ENCODE measurements at regions not wholly inside any gene's neighbourhood (a gene's known extent, or its start where the extent isn't known, plus 50 kb on each side); places are given as distances from the start of the nearest gene placed in this dataset.
"Not testable (repeated sequence)": the region's sequence is repeated elsewhere in the genome, so short reads cannot be mapped to it uniquely, and the experiment has no call there.

DNA sequence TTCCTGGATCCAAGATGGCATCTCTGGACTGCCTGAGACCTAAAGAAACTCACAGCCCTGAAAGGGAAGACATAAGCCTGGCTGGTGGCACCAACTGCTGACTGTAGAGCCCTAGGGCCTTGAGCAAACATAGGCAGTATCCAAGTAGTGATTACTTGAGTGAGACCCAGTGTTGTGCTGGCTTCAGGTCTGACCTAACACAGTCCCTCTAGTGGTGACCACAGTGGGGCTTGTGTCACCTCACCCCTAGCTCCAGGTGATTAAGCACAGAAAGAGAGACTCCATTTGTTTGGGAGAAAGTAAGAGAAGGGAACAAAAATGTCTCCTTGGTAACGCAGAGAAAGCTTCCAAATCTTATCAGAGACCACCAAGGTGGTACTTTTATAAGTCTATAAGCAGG, 496.3 kb upstream of the HTR2C start:
- no peak for DNase-seq (ENCODE audit: low read depth)

DNA sequence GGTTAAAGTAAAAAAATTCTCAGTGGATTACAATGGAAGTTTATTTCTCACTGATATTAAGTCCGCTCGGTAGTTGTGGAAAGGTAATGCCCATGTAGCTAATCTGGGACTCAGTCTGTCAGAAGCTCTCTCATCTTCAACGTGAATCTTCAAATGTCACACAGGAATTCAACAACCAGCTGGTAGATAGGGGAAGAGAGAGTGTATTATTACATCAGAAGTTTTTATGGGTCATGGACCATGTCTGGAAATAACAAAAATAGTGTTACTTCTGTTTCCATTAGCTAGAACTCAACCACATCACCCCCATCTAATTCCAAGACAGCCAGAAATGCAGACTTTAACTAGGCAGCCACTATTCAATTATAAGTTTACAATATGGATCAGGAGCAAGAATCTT, 506.1 kb upstream of the HTR2C start:
- DNase-seq (ENCODE audit: low read depth), result no peak

DNA sequence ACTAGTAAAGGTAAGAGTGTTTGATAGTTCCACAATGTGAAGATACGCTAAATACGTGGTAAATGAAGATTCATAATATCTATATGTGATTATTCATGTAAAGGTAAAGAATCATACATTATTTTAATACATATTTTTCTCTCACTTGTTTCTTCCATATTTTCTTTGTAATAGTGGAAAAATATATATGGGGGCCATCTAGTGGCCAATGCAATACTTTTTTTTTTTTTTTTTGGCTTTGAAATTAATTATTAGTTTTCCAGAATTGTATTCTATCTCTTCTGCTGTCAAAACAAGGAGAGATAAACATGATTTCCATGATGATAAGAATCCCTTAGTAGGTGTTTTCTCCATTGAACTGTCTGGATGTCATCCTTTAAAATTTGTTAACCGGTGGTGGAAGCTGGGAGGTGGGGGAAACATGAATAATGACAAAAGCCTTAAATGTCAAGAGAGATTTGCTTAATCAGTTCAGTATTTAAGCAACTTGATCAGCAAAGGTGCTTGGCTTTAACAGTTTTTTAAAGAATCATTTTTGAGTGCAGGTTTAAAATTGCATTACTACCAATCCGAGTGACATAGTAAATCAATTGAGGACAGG, 508.7 kb upstream of the HTR2C start:
- no peak for DNase-seq (ENCODE audit: low read depth)

GRCh38 chrX:114073926-114074325, 510.0 kb upstream of the HTR2C start:
- no peak for DNase-seq (ENCODE audit: low read depth)

GRCh38 chrX:114071412-114071811, 512.5 kb upstream of the HTR2C start:
- DNase-seq (ENCODE audit: low read depth), result no peak

DNA sequence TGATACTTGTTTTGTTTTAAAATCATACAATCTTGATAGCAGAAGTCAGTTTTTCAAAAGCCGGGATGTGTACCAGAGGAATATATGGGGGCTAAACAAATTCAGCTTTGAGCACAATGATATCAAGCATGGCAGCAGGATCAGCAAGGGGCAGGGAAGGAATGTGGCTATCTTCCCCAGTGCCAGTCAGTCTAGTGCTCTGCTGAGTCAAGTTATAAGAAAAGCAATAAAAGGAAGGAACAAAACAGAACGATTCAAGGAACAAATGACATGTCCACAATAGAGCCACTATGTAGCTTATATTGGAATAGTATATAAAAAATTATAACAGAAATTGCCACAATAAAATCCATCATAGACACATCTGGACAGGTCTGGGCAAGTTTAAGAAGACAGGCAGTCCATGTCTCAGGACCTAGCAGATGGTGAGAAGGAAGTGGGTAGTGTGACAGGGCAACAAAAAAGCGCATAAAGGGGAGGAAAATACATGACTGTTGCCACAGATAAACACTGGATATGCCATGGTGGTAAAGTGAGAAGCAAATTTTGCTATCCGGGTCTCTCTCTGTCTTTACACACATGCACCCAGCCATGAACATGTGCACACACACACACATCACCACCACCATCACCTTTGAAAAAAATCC, 518.2 kb upstream of the HTR2C start:
- no peak for DNase-seq (ENCODE audit: low read depth)

DNA sequence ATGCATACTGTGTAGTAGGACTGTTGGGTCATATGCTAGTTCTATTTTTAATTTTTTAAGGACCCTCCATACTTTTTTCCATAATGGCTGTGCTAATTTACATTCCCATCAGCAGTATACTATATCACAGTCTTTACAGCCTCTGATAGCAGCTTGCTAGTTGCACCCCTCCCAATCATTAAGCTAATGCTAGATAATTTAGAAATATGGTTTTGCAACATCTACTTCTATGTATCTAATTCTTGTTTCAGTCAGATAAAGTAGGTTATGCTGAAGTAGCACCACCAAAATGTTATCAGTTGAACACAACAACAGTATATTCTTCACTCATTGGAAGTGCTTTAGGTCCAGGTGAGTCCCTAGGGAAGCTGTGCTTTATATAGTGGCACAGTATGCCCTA, 522.7 kb upstream of the HTR2C start:
- DNase-seq (ENCODE audit: low read depth), result no peak

DNA sequence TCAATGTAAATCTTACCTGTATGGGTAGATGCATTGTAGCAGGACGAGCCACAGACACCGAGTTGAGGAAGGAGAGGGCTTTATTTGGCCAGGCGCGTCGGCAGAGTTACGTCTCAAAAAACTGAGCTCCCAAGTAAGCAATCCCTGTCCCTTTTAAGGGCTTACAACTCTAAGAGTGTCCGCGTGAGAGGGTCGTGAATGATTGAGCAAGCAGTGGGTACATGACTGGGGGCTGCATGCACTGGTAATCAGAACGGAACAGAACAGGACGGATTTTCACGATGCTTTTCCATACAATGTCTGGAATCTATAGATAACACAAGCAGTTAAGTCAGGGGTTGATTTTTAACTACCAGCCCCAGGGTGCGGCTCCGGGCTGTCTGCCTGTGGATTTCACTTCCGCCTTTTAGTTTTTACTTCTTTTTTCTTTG, 524.9 kb upstream of the HTR2C start:
- no peak for DNase-seq (ENCODE audit: low read depth)

GRCh38 chrX:114057422-114057821, 526.5 kb upstream of the HTR2C start:
- not testable (repeated sequence) for DNase-seq (ENCODE audit: low read depth)

DNA sequence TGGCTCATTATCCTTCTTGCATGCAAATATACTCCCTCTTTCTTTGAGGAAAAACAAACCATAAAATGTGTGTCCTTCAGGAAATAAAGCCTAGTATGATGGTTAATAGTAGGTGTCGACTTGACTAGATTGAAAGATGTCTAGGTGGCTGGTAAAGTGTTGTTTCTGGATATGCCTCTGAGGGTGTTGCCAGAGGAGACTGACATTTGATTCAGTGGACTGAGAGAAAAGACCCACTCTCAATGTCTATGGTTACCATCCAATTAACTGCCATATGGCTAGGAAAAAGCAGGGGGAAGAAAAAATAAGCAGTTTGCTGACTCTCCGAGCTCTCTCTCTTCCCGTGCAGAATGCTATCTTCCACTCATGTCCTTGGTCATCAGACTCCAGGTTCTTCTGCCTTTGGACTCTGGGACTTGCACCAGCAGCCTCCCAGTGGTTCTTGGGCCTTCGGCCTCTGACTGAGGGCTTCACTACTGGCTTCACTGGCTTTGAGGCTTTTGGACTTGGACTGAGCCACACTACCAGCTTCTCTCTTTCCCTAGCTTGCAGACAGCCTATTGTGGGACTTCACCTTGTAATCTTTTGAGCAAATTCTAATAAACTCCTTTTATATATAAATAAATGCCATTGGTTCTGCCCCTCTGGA, 532.1 kb upstream of the HTR2C start:
- no peak for DNase-seq (ENCODE audit: low read depth)

GRCh38 chrX:114050075-114050796, 533.6 kb upstream of the HTR2C start:
- no peak for DNase-seq (ENCODE audit: low read depth)

DNA sequence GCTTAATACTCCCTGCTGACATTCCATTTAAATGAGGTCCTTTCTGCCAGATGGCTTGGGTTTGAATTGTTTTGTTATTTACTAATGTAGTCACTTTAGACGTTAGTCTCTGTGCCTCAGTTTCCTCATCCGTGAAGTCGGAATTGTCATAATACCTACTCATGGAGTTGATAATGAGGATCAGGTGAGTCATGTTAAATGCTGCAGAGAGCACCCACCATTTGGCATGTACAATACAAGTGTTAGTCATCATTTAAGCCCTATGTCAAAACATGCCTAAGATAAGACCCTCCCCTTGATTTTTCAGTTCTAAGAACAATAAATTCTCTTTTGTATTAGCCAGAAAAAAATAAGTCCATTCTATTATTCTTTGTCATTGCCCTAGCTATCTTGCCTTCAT, 534.8 kb upstream of the HTR2C start:
- no peak for DNase-seq (ENCODE audit: low read depth)

GRCh38 chrX:114047558-114047957, 536.3 kb upstream of the HTR2C start:
- DNase-seq (ENCODE audit: low read depth), result no peak

GRCh38 chrX:114046695-114047279, 537.1 kb upstream of the HTR2C start:
- DNase-seq (ENCODE audit: low read depth), result no peak

DNA sequence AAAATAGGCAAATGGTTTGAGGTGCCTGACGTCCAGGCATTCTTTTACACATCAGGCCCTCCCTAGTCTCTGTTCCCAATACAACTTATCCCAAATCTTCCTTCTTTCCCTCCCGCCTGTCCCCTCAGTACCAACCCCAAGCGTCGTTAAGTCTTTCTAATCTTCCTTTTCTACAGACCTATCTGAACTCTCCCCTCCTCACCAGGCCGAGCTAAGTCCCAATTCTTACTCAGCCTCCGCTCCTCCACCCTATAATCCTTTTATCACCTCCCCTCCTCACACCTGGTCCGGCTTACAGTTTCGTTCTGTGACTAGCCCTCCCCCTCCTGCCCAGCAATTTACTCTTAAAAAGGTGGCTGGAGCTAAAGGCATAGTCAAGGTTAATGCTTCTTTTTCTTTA, 542.4 kb upstream of the HTR2C start:
- DNase-seq (ENCODE audit: low read depth), result not testable (repeated sequence)

- DNase-seq (ENCODE audit: low read depth), result not testable (repeated sequence)
Measured at GRCh38 chrX:114040661-114041269, 543.1 kb upstream of the HTR2C start.

GRCh38 chrX:114040111-114040510, 543.8 kb upstream of the HTR2C start:
- DNase-seq (ENCODE audit: low read depth), result not testable (repeated sequence)

- no peak for DNase-seq (ENCODE audit: low read depth)
Measured at GRCh38 chrX:114038358-114038757, 545.5 kb upstream of the HTR2C start.

GRCh38 chrX:114037515-114037914, 546.4 kb upstream of the HTR2C start:
- no peak for DNase-seq (ENCODE audit: low read depth)

- DNase-seq (ENCODE audit: low read depth), result no peak
Measured at GRCh38 chrX:114028907-114029662, 554.8 kb upstream of the HTR2C start.

- DNase-seq (ENCODE audit: low read depth), result no peak
Measured at GRCh38 chrX:114017086-114017485, 566.8 kb upstream of the HTR2C start.
